HG02678 (cell line): ENCODE measurements at regions not wholly inside any gene's neighbourhood (a gene's known extent, or its start where the extent isn't known, plus 50 kb on each side); places are given as distances from the start of the nearest gene placed in this dataset.
"Not testable (repeated sequence)": the region's sequence is repeated elsewhere in the genome, so short reads cannot be mapped to it uniquely, and the experiment has no call there.

Source experiments
- ATAC-seq: cut with Tn5 transposase; IDR thresholded peaks from one replicate; pipeline ENCODE4 v1.9.1; 2021; ENCODE audit warnings: mild to moderate bottlenecking, moderate library complexity; ENCODE audit not compliant: unreplicated experiment

- no peak for ATAC-seq
Observed at GRCh38 chr11:67776852-67777520, 102.6 kb upstream of the ALDH3B2 start.

DNA sequence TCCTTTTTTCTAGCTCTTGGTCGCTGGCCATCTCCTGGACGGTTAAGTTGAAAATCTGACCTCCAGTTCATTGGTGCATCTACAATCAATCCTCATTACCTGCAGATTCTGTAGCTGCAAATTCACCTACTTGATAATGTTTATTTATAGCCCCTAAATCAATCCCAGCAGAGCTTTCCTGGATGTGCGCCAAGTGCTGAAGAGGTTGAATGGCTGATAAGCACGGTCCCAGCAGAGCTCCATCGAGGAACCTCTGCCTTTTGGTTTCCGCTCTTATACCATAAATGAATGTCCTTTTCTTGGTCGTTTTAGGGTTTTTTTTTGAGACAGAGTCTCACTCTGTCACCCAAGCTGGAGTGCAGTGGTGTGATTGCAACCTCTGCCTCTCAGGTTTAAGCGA, 99.8 kb upstream of the ALDH3B2 start:
- not testable (repeated sequence) for ATAC-seq

DNA sequence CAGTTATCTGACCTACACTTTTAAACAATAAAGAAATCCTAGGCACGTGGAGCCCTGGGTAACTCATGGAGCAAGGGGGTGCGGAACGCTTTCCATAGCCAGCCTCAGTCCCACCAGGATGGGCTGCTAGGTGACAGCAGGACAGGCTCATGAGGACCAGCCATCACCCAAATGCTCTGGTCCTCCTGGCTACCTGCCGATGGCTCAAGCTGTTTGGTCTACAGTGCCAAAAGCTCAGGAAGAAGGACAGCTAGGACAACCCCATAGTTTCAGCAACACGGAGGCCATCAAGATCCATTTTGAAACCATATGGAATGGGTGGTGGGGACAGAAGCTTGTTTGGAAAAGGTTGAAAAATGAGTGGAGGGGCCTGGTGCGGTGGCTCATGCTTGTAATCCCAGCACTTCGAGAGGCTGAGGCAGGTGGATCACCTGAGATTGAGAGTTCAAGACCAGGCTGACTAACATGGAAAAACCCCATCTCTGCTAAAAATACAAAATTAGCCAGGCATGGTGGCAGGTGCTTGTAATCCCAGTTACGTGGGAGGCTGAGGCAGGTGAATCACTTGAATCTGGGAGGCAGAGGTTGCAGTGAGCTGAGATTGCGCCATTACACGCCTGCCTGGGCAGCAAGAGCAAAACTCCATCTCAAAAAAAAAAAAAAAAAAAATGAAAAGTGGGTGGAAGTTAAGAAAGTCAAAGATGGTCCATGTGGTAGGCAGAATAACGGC, 93.7 kb upstream of the ALDH3B2 start:
- not testable (repeated sequence) for ATAC-seq

DNA sequence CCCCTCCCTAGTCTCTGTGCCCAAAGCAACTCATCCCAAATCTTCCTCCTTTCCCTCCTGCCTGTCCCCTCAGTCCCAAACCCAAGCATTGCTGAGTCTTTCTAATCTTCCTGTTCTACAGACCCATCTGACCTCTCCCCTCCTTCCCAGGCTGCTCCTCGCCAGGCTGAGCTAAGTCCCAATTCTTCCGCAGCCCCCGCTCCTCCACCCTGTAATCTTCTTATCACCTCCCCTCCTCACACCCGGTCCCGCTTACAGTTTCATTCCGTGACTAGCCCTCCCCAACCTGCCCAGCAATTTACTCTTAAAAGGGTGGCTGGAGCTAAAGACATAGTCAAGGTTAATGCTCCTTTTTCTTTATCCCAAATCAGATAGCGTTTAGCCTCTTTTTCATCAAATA, 86.8 kb upstream of the ALDH3B2 start:
- ATAC-seq: not testable (repeated sequence)

DNA sequence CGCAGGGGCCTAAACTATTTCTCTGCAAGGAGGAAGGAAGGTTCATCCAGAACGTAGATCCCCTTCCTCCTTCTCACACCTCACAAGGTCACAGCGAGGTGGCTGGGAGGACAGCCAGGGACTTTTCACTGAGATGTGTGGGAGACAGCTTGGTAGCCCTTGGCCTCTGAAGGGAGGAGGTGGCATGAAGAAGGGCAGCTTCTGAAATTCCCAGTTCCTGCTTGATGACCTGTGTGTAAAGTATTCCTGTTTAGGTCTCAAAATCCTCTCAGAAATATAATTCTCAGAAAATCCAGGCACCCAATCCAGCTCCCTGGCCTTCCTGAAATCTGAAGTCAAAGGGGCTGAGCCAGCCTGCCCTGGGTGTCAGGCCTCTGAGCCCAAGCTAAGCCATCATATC, 84.9 kb upstream of the ALDH3B2 start:
- not testable (repeated sequence) for ATAC-seq

DNA sequence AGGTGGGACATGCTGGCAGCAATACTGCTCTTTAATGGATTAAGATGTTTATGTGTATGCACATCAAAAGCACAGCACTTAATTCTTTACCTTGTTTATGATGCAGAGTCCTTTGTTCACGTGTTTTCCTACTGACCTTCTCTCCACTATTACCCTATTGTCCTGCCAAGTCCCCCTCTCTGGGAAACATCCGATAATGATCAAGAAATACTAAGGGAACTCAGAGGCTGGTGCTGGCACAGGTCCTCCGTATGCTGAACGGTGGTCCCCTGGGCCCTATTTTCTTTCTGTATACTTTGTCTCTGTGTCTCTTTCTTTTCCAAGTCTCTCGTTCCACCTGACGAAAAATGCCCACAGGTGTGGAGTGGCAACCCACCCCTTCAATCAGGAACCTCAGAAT, 84.0 kb upstream of the ALDH3B2 start:
- not testable (repeated sequence) for ATAC-seq

- ATAC-seq: not testable (repeated sequence)
Observed at GRCh38 chr11:67758009-67758408, 83.6 kb upstream of the ALDH3B2 start.

DNA sequence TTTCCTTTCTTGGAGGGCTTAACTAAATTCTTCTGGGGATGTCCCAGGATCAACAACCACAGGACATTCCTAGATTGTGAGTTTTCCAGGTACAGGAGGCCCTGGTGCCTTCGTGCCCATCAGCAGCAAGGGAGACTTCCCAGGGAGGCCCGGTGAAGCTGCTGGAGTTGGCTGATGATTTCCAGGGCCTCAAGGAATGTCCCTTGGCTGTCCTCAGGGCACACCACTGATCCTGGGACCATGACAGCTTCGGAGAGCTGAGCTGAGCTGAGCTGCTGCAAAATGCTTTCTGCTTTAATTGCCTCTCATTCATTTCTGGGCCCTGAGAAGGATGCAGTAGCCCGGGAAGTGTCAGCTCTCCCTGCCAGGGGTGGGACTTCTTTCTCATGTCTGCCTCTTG, 79.4 kb upstream of the ALDH3B2 start:
- not testable (repeated sequence) for ATAC-seq

GRCh38 chr11:67745181-67745726, 70.8 kb upstream of the ALDH3B2 start:
- no peak for ATAC-seq

DNA sequence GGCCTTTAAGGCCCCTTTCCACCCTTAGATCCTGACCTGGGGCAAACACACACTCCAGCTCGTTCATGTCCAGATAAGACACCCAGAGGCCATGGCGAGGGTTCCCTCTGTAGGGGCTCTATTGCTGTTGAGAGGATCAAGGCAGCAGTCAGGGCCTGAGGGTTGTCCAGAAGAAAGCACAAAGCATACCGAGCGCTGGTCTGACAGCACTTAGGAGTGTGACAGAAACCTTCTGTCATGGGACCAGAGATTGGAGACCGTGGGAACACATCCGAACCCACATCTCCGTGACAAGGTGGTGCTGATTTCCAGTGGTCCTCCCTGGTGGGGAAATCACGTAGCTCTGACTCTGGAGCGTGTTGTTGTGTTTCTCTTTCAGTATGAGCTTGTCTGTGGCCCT, 69.8 kb upstream of the ALDH3B2 start:
- not testable (repeated sequence) for ATAC-seq

DNA sequence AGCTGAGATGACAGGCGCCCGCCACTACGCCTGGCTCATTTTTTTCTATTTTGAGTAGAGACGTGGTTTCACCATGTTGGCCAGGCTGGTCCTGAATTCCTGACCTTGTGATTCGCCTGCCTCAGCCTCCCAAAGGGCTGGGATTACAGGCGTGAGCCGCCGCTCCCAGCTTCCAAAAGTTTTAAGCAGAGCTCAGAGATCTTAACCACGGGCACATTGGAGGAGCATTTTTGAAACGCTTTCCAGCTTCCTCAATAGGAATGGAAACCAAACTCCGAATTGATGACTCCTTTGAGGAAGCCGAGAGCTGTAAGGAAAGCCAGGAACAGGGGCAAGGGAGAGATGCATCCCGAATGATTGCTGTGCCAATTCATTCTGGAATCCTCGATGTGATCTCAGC, 63.8 kb upstream of the ALDH3B2 start:
- ATAC-seq: not testable (repeated sequence)

DNA sequence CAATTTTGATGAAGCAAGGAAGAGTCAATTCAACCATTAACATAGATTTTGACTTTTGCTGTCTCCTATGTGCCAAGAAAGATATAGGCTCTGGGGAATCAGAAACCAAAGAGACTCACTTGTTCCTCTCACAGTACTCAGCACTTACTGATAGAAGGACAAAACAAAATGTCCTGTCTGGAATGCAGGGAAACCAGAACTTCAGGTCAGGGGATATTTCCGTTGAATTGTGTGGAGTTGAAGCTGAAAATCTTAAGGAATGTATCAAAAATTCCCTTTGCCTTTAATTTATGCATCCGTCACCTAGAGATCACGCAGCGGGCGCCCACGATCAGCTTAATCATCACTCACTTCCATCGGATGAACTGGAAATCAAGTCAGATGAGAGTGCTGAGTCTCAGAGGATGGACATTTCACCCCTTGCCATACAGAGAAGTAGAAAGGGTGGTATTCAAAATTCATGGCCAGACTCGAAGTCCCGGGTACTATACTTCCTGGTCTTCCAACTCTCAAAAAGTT, 63.2 kb upstream of the ALDH3B2 start:
- not testable (repeated sequence) for ATAC-seq

GRCh38 chr11:67732045-67732787, 57.8 kb upstream of the ALDH3B2 start:
- no peak for ATAC-seq

DNA sequence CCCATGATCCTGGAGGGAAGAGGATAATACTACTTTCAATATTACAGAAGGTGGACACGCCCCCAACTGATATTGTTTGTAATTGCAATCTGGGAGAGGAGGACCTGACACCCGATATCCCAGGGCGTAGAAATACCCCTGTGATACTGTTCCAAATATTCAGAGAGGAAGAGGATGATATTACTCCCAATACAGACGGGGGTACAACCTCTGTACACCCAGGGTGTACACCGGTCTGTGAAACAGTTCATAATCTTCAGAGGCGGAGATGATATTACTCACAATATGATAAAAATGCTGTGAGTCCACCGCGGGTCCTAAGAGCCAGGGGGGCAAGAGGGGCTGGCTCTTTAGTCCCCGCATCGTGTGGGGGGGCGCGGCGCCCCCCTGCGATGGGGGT, 57.2 kb upstream of the ALDH3B2 start:
- no peak for ATAC-seq

DNA sequence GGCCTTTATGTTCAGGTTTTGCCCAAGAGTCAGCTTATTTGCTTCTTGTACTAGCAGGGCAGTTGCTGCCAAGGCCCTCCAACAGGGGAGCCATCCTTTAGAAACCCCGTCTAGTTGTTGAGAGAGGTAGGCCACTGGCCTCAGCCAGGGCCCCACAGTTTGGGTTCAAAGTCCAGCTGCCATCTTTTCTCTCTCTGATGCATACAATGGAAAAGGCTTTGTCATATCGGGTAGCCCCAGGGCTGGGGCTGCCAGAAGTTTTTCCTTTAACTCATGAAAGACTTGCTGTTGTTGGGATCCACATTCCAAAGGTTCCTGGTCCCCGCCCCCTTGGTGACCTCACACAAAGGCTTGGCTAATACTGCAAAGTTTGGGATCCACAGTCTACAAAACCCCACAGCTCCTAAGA, 53.7 kb upstream of the ALDH3B2 start:
- not testable (repeated sequence) for ATAC-seq

DNA sequence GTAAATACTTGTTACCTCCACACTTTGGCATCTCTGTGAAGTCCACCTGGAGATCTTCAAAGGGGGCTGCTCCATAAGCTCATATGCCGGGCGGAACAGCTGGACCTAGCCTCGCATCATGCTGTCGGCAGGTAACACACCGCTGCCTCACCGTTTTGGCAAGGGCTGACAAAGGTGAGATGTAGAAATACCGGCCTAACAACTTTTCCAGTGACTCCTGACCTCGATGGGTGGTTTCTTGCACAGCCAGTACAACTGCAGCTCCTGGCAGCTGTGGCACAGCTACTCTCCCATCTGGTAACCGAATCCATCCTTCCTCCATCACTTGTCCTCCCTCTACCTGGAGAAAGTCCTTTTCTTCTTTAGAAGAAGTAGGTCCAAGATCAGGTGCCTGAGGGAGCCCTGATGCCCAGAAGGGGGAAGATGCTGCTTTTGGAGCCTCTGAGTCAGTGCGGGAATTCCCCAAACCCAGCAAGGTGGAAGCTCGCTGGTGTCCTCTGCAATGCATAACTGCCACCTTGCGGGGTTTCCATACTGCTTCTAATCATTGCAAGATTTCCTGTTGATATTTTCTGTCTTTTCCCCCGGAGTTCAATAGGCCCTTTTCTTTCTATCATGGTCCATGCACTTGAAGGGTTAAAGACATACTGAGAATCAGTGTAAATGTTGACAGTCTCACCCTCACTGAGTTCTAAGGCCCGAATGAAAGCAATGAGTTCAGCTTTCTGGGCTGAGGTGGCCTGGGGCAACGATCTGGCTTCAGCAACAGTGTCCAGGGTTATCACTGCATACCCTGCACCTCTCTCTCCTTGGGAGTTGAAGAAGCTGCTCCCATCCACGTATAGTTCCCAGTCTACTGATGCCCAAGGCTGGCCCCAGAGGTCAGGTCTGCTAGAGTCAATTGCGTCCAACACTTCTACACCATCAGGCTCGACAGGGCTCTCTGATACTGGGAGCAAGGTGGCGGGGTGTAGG, 52.9 kb upstream of the ALDH3B2 start:
- not testable (repeated sequence) for ATAC-seq
